Dedifferentiated amniotic fluid mesenchymal stem cell (primary cell): ENCODE measurements at regions not wholly inside any gene's neighbourhood (a gene's known extent, or its start where the extent isn't known, plus 50 kb on each side); places are given as distances from the start of the nearest gene placed in this dataset.
"Not testable (repeated sequence)": the region's sequence is repeated elsewhere in the genome, so short reads cannot be mapped to it uniquely, and the experiment has no call there.

Experiments
- DNase-seq: peaks from one replicate; pipeline ENCODE4 v3.0.0-alpha.2; 2016; ENCODE audit errors: extremely low spot score

GRCh38 chr19:30236587-30236986 is 135.6 kb upstream of the ZNF536 start:
- no peak for DNase-seq

- no peak for DNase-seq
Observed at GRCh38 chr19:30237140-30237539, 135.0 kb upstream of the ZNF536 start.

GRCh38 chr19:30240904-30241695 is 131.1 kb upstream of the ZNF536 start:
- no peak for DNase-seq

GRCh38 chr19:30244533-30244932 is 127.7 kb upstream of the ZNF536 start:
- no peak for DNase-seq

- no peak for DNase-seq
Observed at GRCh38 chr19:30245401-30246039, 126.7 kb upstream of the ZNF536 start.

GRCh38 chr19:30249911-30250310 is 122.3 kb upstream of the ZNF536 start:
- no peak for DNase-seq

GRCh38 chr19:30252214-30252613 is 120.0 kb upstream of the ZNF536 start:
- DNase-seq = no peak

GRCh38 chr19:30253581-30253996 is 118.6 kb upstream of the ZNF536 start:
- DNase-seq = no peak

GRCh38 chr19:30254158-30254557 is 118.0 kb upstream of the ZNF536 start:
- no peak for DNase-seq

- DNase-seq = no peak
Observed at GRCh38 chr19:30254789-30255188, 117.4 kb upstream of the ZNF536 start.

- no peak for DNase-seq
Observed at GRCh38 chr19:30255791-30256495, 116.2 kb upstream of the ZNF536 start.

- no peak for DNase-seq
Observed at GRCh38 chr19:30256496-30256850, 115.7 kb upstream of the ZNF536 start.

GRCh38 chr19:30263830-30264381 is 108.3 kb upstream of the ZNF536 start:
- DNase-seq = no peak

GRCh38 chr19:30265918-30266317 is 106.3 kb upstream of the ZNF536 start:
- DNase-seq = not testable (repeated sequence)

- DNase-seq = no peak
Observed at GRCh38 chr19:30266687-30267086, 105.5 kb upstream of the ZNF536 start.

GRCh38 chr19:30267332-30267731 is 104.9 kb upstream of the ZNF536 start:
- DNase-seq = no peak

- no peak for DNase-seq
Observed at GRCh38 chr19:30268601-30269000, 103.6 kb upstream of the ZNF536 start.

GRCh38 chr19:30269638-30270037 is 102.5 kb upstream of the ZNF536 start:
- no peak for DNase-seq

GRCh38 chr19:30271816-30272215 is 100.4 kb upstream of the ZNF536 start:
- DNase-seq = no peak

GRCh38 chr19:30272554-30272953 is 99.6 kb upstream of the ZNF536 start:
- no peak for DNase-seq

- no peak for DNase-seq
Observed at GRCh38 chr19:30273184-30273583, 99.0 kb upstream of the ZNF536 start.

- DNase-seq = no peak
Observed at GRCh38 chr19:30274987-30275386, 97.2 kb upstream of the ZNF536 start.
